ENCODE measurements at regions not wholly inside any gene's neighbourhood (a gene's known extent, or its start where the extent isn't known, plus 50 kb on each side); places are given as distances from the start of the nearest gene placed in this dataset.
A peak's percentile ranks its signal among the peaks of the same experiment; 100 is the strongest.

GRCh38 chr22:49576241-49577141 lies 251.2 kb downstream of the BRD1 start:
- no peak for TF ChIP-seq POLR2A (IDR thresholded peaks at IDR 0.05)
- TF ChIP-seq CTCF (IDR thresholded peaks at IDR 0.05), result no peak
- no peak for TF ChIP-seq EP300 (IDR thresholded peaks at IDR 0.05)
- Histone ChIP-seq H3K27me3 (no peaks in the 10 kb centered on the region), H3K36me3 (no peaks in the 10 kb centered on the region), H3K27ac (no peak overlapping the region), H3K4me1 (ENCODE audit: insufficient read depth) (no peaks in the 10 kb centered on the region), H3K4me3 (no peak overlapping the region), H3K9me3 (no peaks in the 10 kb centered on the region)
- DNase-seq, result peak in 1 of 5 donors; percentile 12
- 72 to 81% (median 74%) methylated on average over 36 of the region's 36 CpGs for WGBS, 3 donors
- intact Hi-C loops (cut with DNase I), result no loop called here

GRCh38 chr22:49575703-49576081 lies 252.0 kb downstream of the BRD1 start:
- Histone ChIP-seq H3K4me1 (ENCODE audit: insufficient read depth) (no peaks in the 10 kb centered on the region), H3K27ac (no peak overlapping the region), H3K9me3 (no peaks in the 10 kb centered on the region), H3K27me3 (no peaks in the 10 kb centered on the region), H3K4me3 (no peak overlapping the region), H3K36me3 (no peaks in the 10 kb centered on the region)
- DNase-seq, result peak in 1 of 5 donors; percentile 8
- intact Hi-C loops (cut with DNase I), result no loop called here
- no peak for TF ChIP-seq POLR2A (IDR thresholded peaks at IDR 0.05)
- TF ChIP-seq CTCF (IDR thresholded peaks at IDR 0.05), result no peak
- TF ChIP-seq EP300 (IDR thresholded peaks at IDR 0.05), result no peak
- 87 to 91% (median 89%) methylated on average over 20 of the region's 20 CpGs for WGBS, 3 donors

GRCh38 chr22:49574881-49575702 lies 252.6 kb downstream of the BRD1 start:
- H3K9me3 ChIP-seq, result no peaks in the 10 kb centered on the region
- intact Hi-C loops (cut with DNase I), result no loop called here
- WGBS, 3 donors, result 64 to 77% (median 70%) methylated on average over 31 of the region's 31 CpGs
- peak in 1 of 5 donors; percentile 11 for DNase-seq
- H3K27me3 ChIP-seq, result no peaks in the 10 kb centered on the region
- TF ChIP-seq POLR2A (IDR thresholded peaks at IDR 0.05) (no peak), CTCF (IDR thresholded peaks at IDR 0.05) (no peak), EP300 (IDR thresholded peaks at IDR 0.05) (no peak)
- no peaks in the 10 kb centered on the region for H3K36me3 ChIP-seq
- no peaks in the 10 kb centered on the region for H3K4me1 ChIP-seq (ENCODE audit: insufficient read depth)
- no peak overlapping the region for H3K4me3 ChIP-seq
- no peak overlapping the region for H3K27ac ChIP-seq

GRCh38 chr22:49574205-49574880 lies 253.3 kb downstream of the BRD1 start:
- H3K9me3 ChIP-seq, result no peaks in the 10 kb centered on the region
- no peak overlapping the region for H3K27ac ChIP-seq
- intact Hi-C loops (cut with DNase I), result no loop called here
- peak in 1 of 5 donors; percentile 11 for DNase-seq
- H3K4me1 ChIP-seq (ENCODE audit: insufficient read depth), result no peaks in the 10 kb centered on the region
- no peak overlapping the region for H3K4me3 ChIP-seq
- WGBS, 3 donors, result 72 to 81% (median 81%) methylated on average over 30 of the region's 30 CpGs
- TF ChIP-seq CTCF (IDR thresholded peaks at IDR 0.05), result no peak
- no peaks in the 10 kb centered on the region for H3K36me3 ChIP-seq
- H3K27me3 ChIP-seq, result no peaks in the 10 kb centered on the region
